ENCODE measurements at regions not wholly inside any gene's neighbourhood (a gene's known extent, or its start where the extent isn't known, plus 50 kb on each side); places are given as distances from the start of the nearest gene placed in this dataset.

DNA sequence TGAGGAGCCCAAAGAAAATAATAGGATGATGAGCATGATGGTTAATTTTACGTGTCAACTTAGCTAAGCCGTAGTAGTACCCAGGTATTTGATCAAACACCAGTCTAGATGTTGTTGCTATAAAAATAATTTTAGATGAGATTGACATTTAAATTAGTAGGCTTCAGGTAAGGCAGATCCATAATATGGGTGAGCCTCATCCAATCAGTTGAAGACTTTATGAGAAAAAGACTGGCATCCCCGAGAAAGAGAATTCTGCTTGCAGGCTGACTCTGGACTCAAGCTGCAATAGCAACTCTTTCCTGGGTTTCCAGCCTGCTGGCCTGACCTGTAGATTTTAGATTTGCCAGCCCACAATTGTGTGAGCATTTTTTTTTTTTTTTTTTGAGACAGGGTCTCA, 192.8 kb upstream of the LNX1 start:
- TF ChIP-seq POLR2A (IDR thresholded peaks at IDR 0.05): no peak
- no peak for TF ChIP-seq CTCF (IDR thresholded peaks at IDR 0.05)
- TF ChIP-seq POLR2AphosphoS5 (IDR thresholded peaks at IDR 0.05): no peak
